B cell (primary cell): ENCODE measurements at regions not wholly inside any gene's neighbourhood (a gene's known extent, or its start where the extent isn't known, plus 50 kb on each side); places are given as distances from the start of the nearest gene placed in this dataset.

ENCODE experiments used
- ATAC-seq: fragments of 200-7000 bp; cut with Tn5 transposase; one replicate; pipeline ENCODE4 v1.10.0; 2021; ENCODE audit warnings: low read depth, mild to moderate bottlenecking, moderate number of reproducible peaks, moderate library complexity
- CTCF ChIA-PET: fragments of 350-600 bp; sonication (Branson Sonifier 250); formaldehyde crosslinking; loops from one replicate; lab custom pipeline; 2021; ENCODE audit warnings: antibody characterized with exemption, inconsistent platforms; lab: Charles Lee
- POLR2A ChIA-PET: fragments of 350-600 bp; sonication (Branson Sonifier 250); formaldehyde crosslinking; loops from one replicate; lab custom pipeline; 2021; ENCODE audit warnings: antibody characterized with exemption; lab: Charles Lee
- DNase-seq: peaks from one replicate; pipeline ENCODE4 v3.0.0; 2013
- H2AFZ ChIP-seq: 2 replicates; pipeline ENCODE4 v1.6.1; 2012; ENCODE audit warnings: mild to moderate bottlenecking, low read depth, low read length; ENCODE audit not compliant: insufficient read depth, poor library complexity, severe bottlenecking
- H3K27ac ChIP-seq, 2 donors: 1 replicate in 1 of 2; 2 replicates in 1 of 2; pipeline ENCODE4 v1.5.1; 2012 to 2013; ENCODE audit warnings: low read length in 2 of 2, mild to moderate bottlenecking in 2 of 2, moderate library complexity in 1 of 2
- H3K27me3 ChIP-seq, 4 experiments: fragments of 200-600 bp in 1 of 4; sonication (generic) in 1 of 4; replicated peaks in 1 of 4; 1 replicate in 2 of 4; 2 replicates in 2 of 4; pipeline versions ENCODE4 v1.6.1 to v1.7.0; 2013 to 2016; ENCODE audit warnings: low read length in 3 of 4, mild to moderate bottlenecking in 2 of 4, mixed read lengths in 1 of 4, moderate library complexity in 1 of 4; ENCODE audit not compliant: insufficient read depth in 4 of 4, control insufficient read depth in 3 of 4; ENCODE audit errors: control extremely low read depth in 1 of 4
- H3K36me3 ChIP-seq, 2 experiments: replicated peaks in 1 of 2; 1 replicate in 1 of 2; 2 replicates in 1 of 2; pipeline versions ENCODE4 v1.6.1 to v1.7.1; 2013; ENCODE audit warnings: low read length in 1 of 2; ENCODE audit not compliant: insufficient read depth in 2 of 2, control insufficient read depth in 1 of 2; ENCODE audit errors: control extremely low read depth in 1 of 2, extremely low read depth in 1 of 2
- H3K4me1 ChIP-seq, 2 donors: fragments of 200-600 bp in 1 of 2; sonication (generic) in 1 of 2; 1 replicate in 1 of 2; 2 replicates in 1 of 2; pipeline versions ENCODE4 v1.5.1 to v1.6.1; 2013 to 2017; ENCODE audit warnings: low read length in 2 of 2; ENCODE audit not compliant: control insufficient read depth in 2 of 2, insufficient read depth in 2 of 2
- H3K4me2 ChIP-seq: replicated peaks from 2 replicates; pipeline ENCODE3; 2012; ENCODE audit warnings: mild to moderate bottlenecking, low read depth, low read length; ENCODE audit not compliant: poor library complexity, severe bottlenecking
- H3K4me3 ChIP-seq, 5 experiments: fragments of 200-600 bp in 1 of 5; sonication (generic) in 1 of 5; 1 replicate in 3 of 5; 2 replicates in 2 of 5; pipeline versions ENCODE4 v1.5.1 to v1.7.0; 2011 to 2016; ENCODE audit warnings: low read length in 4 of 5, mild to moderate bottlenecking in 4 of 5, low read depth in 2 of 5, control low read depth in 1 of 5, moderate library complexity in 1 of 5; ENCODE audit not compliant: insufficient read depth in 1 of 5; ENCODE audit errors: control extremely low read depth in 1 of 5, extremely low read depth in 1 of 5
- H3K79me2 ChIP-seq: fragments of 200-600 bp; sonication (generic); one replicate; pipeline ENCODE4 v1.6.0; 2016; ENCODE audit warnings: low read length; ENCODE audit not compliant: control insufficient read depth, insufficient read depth
- H3K9ac ChIP-seq: fragments of 200-600 bp; sonication (generic); 2 replicates; pipeline ENCODE4 v1.6.1; 2017; ENCODE audit warnings: mild to moderate bottlenecking, low read length, moderate library complexity
- H3K9me3 ChIP-seq, 3 donors: one replicate each; pipeline versions ENCODE4 v1.6.1 to v1.7.1; 2013; ENCODE audit warnings: low read length in 2 of 3; ENCODE audit not compliant: control insufficient read depth in 2 of 3, insufficient read depth in 1 of 3; ENCODE audit errors: control extremely low read depth in 1 of 3
- H4K20me1 ChIP-seq: 2 replicates; pipeline ENCODE4 v1.6.0; 2012; ENCODE audit warnings: mild to moderate bottlenecking, low read length; ENCODE audit not compliant: insufficient read depth, control insufficient read depth, poor library complexity, severe bottlenecking
- H3K27ac Mint-ChIP-seq: one replicate; pipeline ENCODE4 v1.8.0; 2021; ENCODE audit warnings: mixed read lengths
- H3K27me3 Mint-ChIP-seq: one replicate; pipeline ENCODE4 v1.8.0; 2021; ENCODE audit warnings: mixed read lengths
- H3K4me1 Mint-ChIP-seq: one replicate; pipeline ENCODE4 v1.8.0; 2021; ENCODE audit warnings: mixed read lengths
- H3K4me3 Mint-ChIP-seq: one replicate; pipeline ENCODE4 v1.8.0; 2021; ENCODE audit warnings: mixed read lengths
- H3K9me3 Mint-ChIP-seq: one replicate; pipeline ENCODE4 v1.8.0; 2022; ENCODE audit warnings: mixed read lengths; ENCODE audit not compliant: insufficient read depth
- CTCF ChIP-seq: fragments of 200-600 bp; IDR thresholded peaks from one replicate; pipeline ENCODE4 v1.8.0; 2022; ENCODE audit warnings: antibody characterized with exemption, mild to moderate bottlenecking
- EZH2 ChIP-seq: IDR thresholded peaks from 2 replicates; pipeline ENCODE4 v1.6.1; 2012; ENCODE audit warnings: borderline replicate concordance, low read depth, mild to moderate bottlenecking, moderate library complexity, low read length; ENCODE audit not compliant: insufficient read depth, poor library complexity, severe bottlenecking
- WGBS: methylation state at CpG from one replicate; pipeline ENCODE4 v1.1.5; 2013; ENCODE audit warnings: missing lambda C conversion rate; ENCODE audit not compliant: insufficient coverage; 5-methylcytosine and 5-hydroxymethylcytosine counted together
- intact Hi-C: fragments of 100-400 bp; cut with micrococcal nuclease; formaldehyde crosslinking; loops from one replicate; pipeline ENCODE4 v1.10.0; 2022

GRCh38 chr2:241931976-241932898, 62.7 kb downstream of the RTP5 start:
- H3K9me3 Mint-ChIP-seq: no peaks in the 10 kb centered on the region
- no peaks in the 10 kb centered on the region for H3K27me3 Mint-ChIP-seq
- TF ChIP-seq CTCF: no peak
- peaks cover 5% of the 10 kb centered on the region for H3K79me2 ChIP-seq
- WGBS: 96% methylated on average over 25 of the region's 31 CpGs
- no peak overlapping the region for H3K4me3 Mint-ChIP-seq
- H3K27me3 ChIP-seq: no peaks in the 10 kb centered on the region
- no peak overlapping the region for H2AFZ ChIP-seq
- ChIA-PET CTCF (interaction anchor here (1.4 kb wide), 1 partner anchor 19 kb away, joined by 6 read pairs; no protein-coding TSS in a partner anchor), POLR2A (no interaction called here)
- ATAC-seq: no peak
- no peaks in the 10 kb centered on the region for H3K9me3 ChIP-seq
- no peak for DNase-seq
- no peak overlapping the region for H3K4me2 ChIP-seq
- no peak overlapping the region for H3K27ac ChIP-seq
- H3K36me3 ChIP-seq: no peaks in the 10 kb centered on the region
- peaks cover 7% of the 10 kb centered on the region for H4K20me1 ChIP-seq
- no peak overlapping the region for H3K27ac Mint-ChIP-seq
- H3K9ac ChIP-seq: no peak overlapping the region
- no peaks in the 10 kb centered on the region for H3K4me1 ChIP-seq
- intact Hi-C loops: no loop called here
- H3K4me1 Mint-ChIP-seq: no peaks in the 10 kb centered on the region
- no peak overlapping the region for H3K4me3 ChIP-seq

- intact Hi-C loops: no loop called here
- DNase-seq: no peak
- no peaks in the 10 kb centered on the region for H3K27me3 Mint-ChIP-seq
- H3K4me3 Mint-ChIP-seq: no peak overlapping the region
- Histone ChIP-seq H3K4me3 (no peak overlapping the region), H3K27me3 (no peaks in the 10 kb centered on the region), H3K79me2 (no peaks in the 10 kb centered on the region), H3K9ac (no peak overlapping the region), H3K4me1 (no peaks in the 10 kb centered on the region), H3K27ac (no peak overlapping the region), H4K20me1 (peaks cover 7% of the 10 kb centered on the region), H3K4me2 (no peak overlapping the region), H2AFZ (no peak overlapping the region), H3K36me3 (no peaks in the 10 kb centered on the region), H3K9me3 (no peaks in the 10 kb centered on the region)
- no peaks in the 10 kb centered on the region for H3K9me3 Mint-ChIP-seq
- POLR2A ChIA-PET: no interaction called here
- H3K27ac Mint-ChIP-seq: no peak overlapping the region
- 97% methylated on average over 9 of the region's 9 CpGs for WGBS
- CTCF ChIA-PET: interaction anchor here (1.4 kb wide), 1 partner anchor 18 kb away, joined by 6 read pairs; no protein-coding TSS in a partner anchor
- H3K4me1 Mint-ChIP-seq: no peaks in the 10 kb centered on the region
- TF ChIP-seq EZH2: no peak
- TF ChIP-seq CTCF: no peak
- ATAC-seq: no peak
Observed at GRCh38 chr2:241932899-241933178, 63.3 kb downstream of the RTP5 start.
